Cardiac muscle cell (in vitro differentiated cells and primary cell): ENCODE measurements at regions not wholly inside any gene's neighbourhood (a gene's known extent, or its start where the extent isn't known, plus 50 kb on each side); places are given as distances from the start of the nearest gene placed in this dataset.

Source experiments
- DNase-seq, 2 donors: peaks; one replicate each; pipeline versions ENCODE4 v3.0.0 to v3.0.0-alpha.2; 2010 to 2017; ENCODE audit warnings: low read depth in 1 of 2, low spot score in 1 of 2
- H3K27ac ChIP-seq: fragments of 200-600 bp; sonication (generic); 2 replicates; pipeline ENCODE4 v1.5.1; 2016
- H3K27me3 ChIP-seq: fragments of 200-600 bp; sonication (generic); 2 replicates; pipeline ENCODE4 v1.6.0; 2016; ENCODE audit warnings: control low read depth
- H3K36me3 ChIP-seq: fragments of 200-600 bp; sonication (generic); 2 replicates; pipeline ENCODE4 v1.5.1; 2016; ENCODE audit warnings: control low read depth
- H3K4me1 ChIP-seq: fragments of 200-600 bp; sonication (generic); 2 replicates; pipeline ENCODE4 v1.8.1; 2017; ENCODE audit warnings: low read depth, mild to moderate bottlenecking, mixed run types
- H3K4me3 ChIP-seq: fragments of 200-600 bp; sonication (generic); 2 replicates; pipeline ENCODE4 v1.5.1; 2016; ENCODE audit warnings: mild to moderate bottlenecking
- H3K9me3 ChIP-seq: fragments of 200-600 bp; sonication (generic); 2 replicates; pipeline ENCODE4 v1.5.1; 2017; ENCODE audit warnings: low read depth, mild to moderate bottlenecking, control low read depth
- CTCF ChIP-seq: IDR thresholded peaks from 2 replicates; pipeline ENCODE4 v1.5.1; 2012; ENCODE audit warnings: low read depth, mild to moderate bottlenecking, low read length

- TF ChIP-seq CTCF = no peak
- H3K4me3 ChIP-seq = no peak overlapping the region
- no peak overlapping the region for H3K27ac ChIP-seq
- no peaks in the 10 kb centered on the region for H3K27me3 ChIP-seq
- DNase-seq = no peak
- no peaks in the 10 kb centered on the region for H3K4me1 ChIP-seq
- H3K9me3 ChIP-seq = no peaks in the 10 kb centered on the region
- H3K36me3 ChIP-seq = no peaks in the 10 kb centered on the region
Observed at GRCh38 chr19:30097746-30098280, 155.8 kb downstream of the URI1 start.

GRCh38 chr19:30102239-30102638, 160.2 kb downstream of the URI1 start:
- H3K4me1 ChIP-seq = no peaks in the 10 kb centered on the region
- no peak overlapping the region for H3K4me3 ChIP-seq
- H3K27me3 ChIP-seq = no peaks in the 10 kb centered on the region
- TF ChIP-seq CTCF = no peak
- no peak for DNase-seq
- H3K36me3 ChIP-seq = no peaks in the 10 kb centered on the region
- H3K27ac ChIP-seq = no peak overlapping the region
- no peaks in the 10 kb centered on the region for H3K9me3 ChIP-seq

GRCh38 chr19:30102666-30103065, 160.6 kb downstream of the URI1 start:
- no peak overlapping the region for H3K27ac ChIP-seq
- H3K36me3 ChIP-seq = no peaks in the 10 kb centered on the region
- H3K4me3 ChIP-seq = no peak overlapping the region
- TF ChIP-seq CTCF = no peak
- no peaks in the 10 kb centered on the region for H3K27me3 ChIP-seq
- no peaks in the 10 kb centered on the region for H3K9me3 ChIP-seq
- no peaks in the 10 kb centered on the region for H3K4me1 ChIP-seq
- no peak for DNase-seq

GRCh38 chr19:30103981-30104380, 161.9 kb downstream of the URI1 start:
- H3K4me3 ChIP-seq = no peak overlapping the region
- H3K27ac ChIP-seq = no peak overlapping the region
- no peaks in the 10 kb centered on the region for H3K36me3 ChIP-seq
- no peaks in the 10 kb centered on the region for H3K27me3 ChIP-seq
- no peak for DNase-seq
- no peaks in the 10 kb centered on the region for H3K4me1 ChIP-seq
- TF ChIP-seq CTCF = no peak
- no peaks in the 10 kb centered on the region for H3K9me3 ChIP-seq

- Histone ChIP-seq H3K9me3 (no peaks in the 10 kb centered on the region), H3K4me3 (no peak overlapping the region), H3K27me3 (no peaks in the 10 kb centered on the region), H3K4me1 (no peaks in the 10 kb centered on the region), H3K36me3 (no peaks in the 10 kb centered on the region), H3K27ac (no peak overlapping the region)
- DNase-seq = no peak
- TF ChIP-seq CTCF = no peak
Observed at GRCh38 chr19:30105316-30105715, 163.3 kb downstream of the URI1 start.

- Histone ChIP-seq H3K36me3 (no peaks in the 10 kb centered on the region), H3K27me3 (no peaks in the 10 kb centered on the region), H3K4me3 (no peak overlapping the region), H3K4me1 (no peaks in the 10 kb centered on the region), H3K27ac (no peak overlapping the region), H3K9me3 (no peaks in the 10 kb centered on the region)
- DNase-seq = no peak
- no peak for TF ChIP-seq CTCF
Observed at GRCh38 chr19:30105727-30106126, 163.7 kb downstream of the URI1 start.
